ENCODE measurements at regions not wholly inside any gene's neighbourhood (a gene's known extent, or its start where the extent isn't known, plus 50 kb on each side); places are given as distances from the start of the nearest gene placed in this dataset.

DNA sequence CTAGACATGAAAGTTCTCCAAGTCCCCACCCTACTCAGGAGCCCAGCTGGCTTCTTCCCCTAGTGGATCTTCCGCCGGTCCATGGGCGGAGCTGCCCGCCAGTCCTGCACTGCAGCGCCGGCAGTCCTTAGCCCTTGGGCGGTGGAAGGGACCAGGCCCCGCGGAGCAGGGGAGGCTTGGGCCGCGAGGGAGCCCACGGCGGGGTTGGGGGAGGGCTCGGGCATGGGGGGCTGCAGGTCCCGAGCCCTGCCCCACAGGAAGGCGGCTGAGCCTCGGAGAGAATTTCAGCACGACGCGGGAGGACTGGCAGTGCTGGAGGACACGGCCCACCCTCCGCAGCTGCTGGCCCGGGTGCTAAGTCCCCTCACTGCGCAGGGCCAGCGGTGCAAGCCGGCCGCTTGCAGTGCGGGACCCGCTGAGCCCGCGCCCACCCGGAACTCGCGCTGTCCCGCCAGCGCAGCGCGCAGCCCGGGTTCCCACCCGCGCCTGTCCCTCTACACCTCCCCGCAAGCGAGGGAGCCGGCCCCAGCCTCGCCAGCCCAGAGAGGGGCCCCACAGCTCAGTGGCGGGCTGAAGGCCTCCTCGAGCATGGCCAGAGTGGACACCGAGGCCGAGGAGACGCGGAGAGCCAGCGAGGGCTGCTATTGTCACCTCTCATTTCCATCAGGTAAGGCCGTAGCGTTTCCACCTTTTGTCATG, 1398.6 kb downstream of the MRPL39 start:
- Histone ChIP-seq H3K79me2 (ENCODE audit: low read length) (no peaks in the 10 kb centered on the region), H3K9me3 (replicated peaks; ENCODE audit: insufficient read depth, low read length) (no peaks in the 10 kb centered on the region), H3K4me1 (ENCODE audit: low read length) (no peaks in the 10 kb centered on the region), H3K4me3 (ENCODE audit: low read length) (no peak overlapping the region), H3K9ac (ENCODE audit: low read length) (no peak overlapping the region), H3K9me2 (replicated peaks; ENCODE audit: insufficient read depth, low read length) (no peaks in the 10 kb centered on the region), H3K4me2 (ENCODE audit: low read depth, low read length) (no peak overlapping the region), H2AFZ (ENCODE audit: low read length) (no peak overlapping the region), H4K20me1 (ENCODE audit: insufficient read depth, low read length) (no peaks in the 10 kb centered on the region), H3K36me3 (replicated peaks; ENCODE audit: insufficient read depth, low read length) (no peaks in the 10 kb centered on the region), H3K27me3 (replicated peaks; ENCODE audit: insufficient read depth, low read length) (no peaks in the 10 kb centered on the region), H3F3A (ENCODE audit: insufficient read depth, low read length) (no peaks in the 10 kb centered on the region), H3K27ac (ENCODE audit: low read length) (no peak overlapping the region)
- DNase-seq: no peak
- TF ChIP-seq, protein P1, sequence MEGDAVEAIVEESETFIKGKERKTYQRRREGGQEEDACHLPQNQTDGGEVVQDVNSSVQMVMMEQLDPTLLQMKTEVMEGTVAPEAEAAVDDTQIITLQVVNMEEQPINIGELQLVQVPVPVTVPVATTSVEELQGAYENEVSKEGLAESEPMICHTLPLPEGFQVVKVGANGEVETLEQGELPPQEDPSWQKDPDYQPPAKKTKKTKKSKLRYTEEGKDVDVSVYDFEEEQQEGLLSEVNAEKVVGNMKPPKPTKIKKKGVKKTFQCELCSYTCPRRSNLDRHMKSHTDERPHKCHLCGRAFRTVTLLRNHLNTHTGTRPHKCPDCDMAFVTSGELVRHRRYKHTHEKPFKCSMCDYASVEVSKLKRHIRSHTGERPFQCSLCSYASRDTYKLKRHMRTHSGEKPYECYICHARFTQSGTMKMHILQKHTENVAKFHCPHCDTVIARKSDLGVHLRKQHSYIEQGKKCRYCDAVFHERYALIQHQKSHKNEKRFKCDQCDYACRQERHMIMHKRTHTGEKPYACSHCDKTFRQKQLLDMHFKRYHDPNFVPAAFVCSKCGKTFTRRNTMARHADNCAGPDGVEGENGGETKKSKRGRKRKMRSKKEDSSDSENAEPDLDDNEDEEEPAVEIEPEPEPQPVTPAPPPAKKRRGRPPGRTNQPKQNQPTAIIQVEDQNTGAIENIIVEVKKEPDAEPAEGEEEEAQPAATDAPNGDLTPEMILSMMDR (IDR thresholded peaks at IDR 0.05; ENCODE audit: low read length): no peak
- no peak for TF ChIP-seq EZH2phosphoT487 (IDR thresholded peaks at IDR 0.05; ENCODE audit: low read length)
- TF ChIP-seq EZH2 (optimal IDR thresholded peaks at IDR 0.05; ENCODE audit: low read depth, low read length): no peak

DNA sequence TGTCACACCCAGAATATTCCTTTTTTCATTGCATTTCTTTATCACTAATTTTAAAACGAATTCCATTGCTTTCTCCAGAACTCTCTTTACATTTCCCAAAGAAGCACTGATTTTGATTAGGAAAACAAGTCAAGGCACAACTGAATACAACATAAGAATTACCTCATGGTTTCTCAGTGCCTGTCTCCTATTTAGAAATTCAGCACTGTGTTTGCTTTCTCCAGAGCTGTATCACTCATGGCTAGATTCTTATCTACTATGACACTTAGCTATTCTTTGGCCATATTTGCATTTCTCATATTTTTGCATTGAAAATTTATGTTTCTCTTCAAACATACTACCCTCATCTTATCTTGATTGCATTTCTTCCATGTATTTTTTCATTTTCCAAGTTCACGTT, 1402.0 kb downstream of the MRPL39 start:
- H3K36me3 ChIP-seq (replicated peaks; ENCODE audit: insufficient read depth, low read length): no peaks in the 10 kb centered on the region
- H2AFZ ChIP-seq (ENCODE audit: low read length): no peak overlapping the region
- no peaks in the 10 kb centered on the region for H4K20me1 ChIP-seq (ENCODE audit: insufficient read depth, low read length)
- no peak overlapping the region for H3K4me3 ChIP-seq (ENCODE audit: low read length)
- H3K4me1 ChIP-seq (ENCODE audit: low read length): 0 out of 2 replicates have a peak, but pooled peaks cover 3% of the 10 kb centered on the region
- H3K79me2 ChIP-seq (ENCODE audit: low read length): no peaks in the 10 kb centered on the region
- no peaks in the 10 kb centered on the region for H3K9me3 ChIP-seq (replicated peaks; ENCODE audit: insufficient read depth, low read length)
- H3K9ac ChIP-seq (ENCODE audit: low read length): no peak overlapping the region
- peaks cover 2% of the 10 kb centered on the region; the same call in 1 of the 2 replicates for H3F3A ChIP-seq (ENCODE audit: insufficient read depth, low read length)
- no peak overlapping the region for H3K27ac ChIP-seq (ENCODE audit: low read length)
- no peak for DNase-seq
- TF ChIP-seq, protein P1 (IDR thresholded peaks at IDR 0.05; ENCODE audit: low read length): no peak
- TF ChIP-seq EZH2phosphoT487 (IDR thresholded peaks at IDR 0.05; ENCODE audit: low read length) (no peak), EZH2 (optimal IDR thresholded peaks at IDR 0.05; ENCODE audit: low read depth, low read length) (no peak)
- H3K4me2 ChIP-seq (ENCODE audit: low read depth, low read length): no peak overlapping the region
- no peaks in the 10 kb centered on the region for H3K9me2 ChIP-seq (replicated peaks; ENCODE audit: insufficient read depth, low read length)
- H3K27me3 ChIP-seq (replicated peaks; ENCODE audit: insufficient read depth, low read length): no peaks in the 10 kb centered on the region

DNA sequence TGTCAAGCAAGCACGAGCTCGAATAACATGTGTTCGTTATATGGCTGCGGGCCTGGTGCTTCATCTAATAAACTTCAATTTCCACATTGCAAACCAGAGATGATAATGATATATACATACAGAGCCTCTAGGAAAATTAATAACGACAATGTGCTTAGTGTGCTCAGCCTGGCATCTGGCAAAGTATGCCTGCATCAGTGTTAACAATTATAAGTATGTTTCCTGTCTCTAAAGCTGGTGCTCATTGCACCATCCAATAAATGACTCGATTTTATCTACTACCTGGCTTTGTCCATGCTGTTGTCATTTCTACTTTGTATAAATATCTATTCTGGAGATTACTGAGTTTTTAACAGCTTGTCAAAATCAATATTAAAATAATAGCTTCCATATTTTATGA, 1402.6 kb downstream of the MRPL39 start:
- 0 out of 2 replicates have a peak, but pooled peaks cover 3% of the 10 kb centered on the region for H3K4me1 ChIP-seq (ENCODE audit: low read length)
- H3K4me3 ChIP-seq (ENCODE audit: low read length): no peak overlapping the region
- no peak for DNase-seq
- no peak overlapping the region for H2AFZ ChIP-seq (ENCODE audit: low read length)
- H3K27ac ChIP-seq (ENCODE audit: low read length): no peak overlapping the region
- H3K9ac ChIP-seq (ENCODE audit: low read length): no peak overlapping the region
- H3K9me3 ChIP-seq (replicated peaks; ENCODE audit: insufficient read depth, low read length): no peaks in the 10 kb centered on the region
- peaks cover 8% of the 10 kb centered on the region; the same call in 1 of the 2 replicates for H3F3A ChIP-seq (ENCODE audit: insufficient read depth, low read length)
- no peak overlapping the region for H3K4me2 ChIP-seq (ENCODE audit: low read depth, low read length)
- H3K9me2 ChIP-seq (replicated peaks; ENCODE audit: insufficient read depth, low read length): no peaks in the 10 kb centered on the region
- H3K27me3 ChIP-seq (replicated peaks; ENCODE audit: insufficient read depth, low read length): no peaks in the 10 kb centered on the region
- H4K20me1 ChIP-seq (ENCODE audit: insufficient read depth, low read length): no peaks in the 10 kb centered on the region
- H3K79me2 ChIP-seq (ENCODE audit: low read length): no peaks in the 10 kb centered on the region
- H3K36me3 ChIP-seq (replicated peaks; ENCODE audit: insufficient read depth, low read length): no peaks in the 10 kb centered on the region
- TF ChIP-seq, protein P1 (IDR thresholded peaks at IDR 0.05; ENCODE audit: low read length): no peak
- TF ChIP-seq EZH2 (optimal IDR thresholded peaks at IDR 0.05; ENCODE audit: low read depth, low read length) (no peak), EZH2phosphoT487 (IDR thresholded peaks at IDR 0.05; ENCODE audit: low read length) (no peak)
